ACHN (cell line): ENCODE measurements at regions not wholly inside any gene's neighbourhood (a gene's known extent, or its start where the extent isn't known, plus 50 kb on each side); places are given as distances from the start of the nearest gene placed in this dataset.

Experiments
- DNase-seq: peaks from one replicate; pipeline ENCODE4 v3.0.0-alpha.2; 2015
- in situ Hi-C: cut with HindIII; loops from 2 replicates; pipeline ENCODE4 v1.10.0; 2017; ENCODE audit warnings: low sequenced_read_pairs, low pct_ligation_motif_present, low pct_unique_long_range_greater_than_20kb

- in situ Hi-C loops, result no loop called here
- DNase-seq, result no peak
These were observed 558.8 kb upstream of the KLHL1 start for GRCh38 chr13:70666883-70667556.

- in situ Hi-C loops, result no loop called here
- DNase-seq, result no peak
These were observed 554.1 kb upstream of the KLHL1 start for GRCh38 chr13:70662231-70662940.

- no peak for DNase-seq
- in situ Hi-C loops, result no loop called here
These were observed 535.8 kb upstream of the KLHL1 start for GRCh38 chr13:70644052-70644451.

- no peak for DNase-seq
- in situ Hi-C loops, result no loop called here
These were observed 526.6 kb upstream of the KLHL1 start for GRCh38 chr13:70634893-70635292.

- DNase-seq, result no peak
- in situ Hi-C loops, result no loop called here
These were observed 522.0 kb upstream of the KLHL1 start for GRCh38 chr13:70630247-70630646.

- peak; percentile 9 for DNase-seq
- in situ Hi-C loops, result no loop called here
These were observed 515.0 kb upstream of the KLHL1 start for GRCh38 chr13:70623239-70623638.

- in situ Hi-C loops, result no loop called here
- DNase-seq, result no peak
These were observed 514.5 kb upstream of the KLHL1 start for GRCh38 chr13:70622796-70623195.

GRCh38 chr13:70619936-70620335 is 511.7 kb upstream of the KLHL1 start:
- DNase-seq, result no peak
- in situ Hi-C loops, result no loop called here

- no peak for DNase-seq
- in situ Hi-C loops, result no loop called here
These were observed 508.6 kb upstream of the KLHL1 start for GRCh38 chr13:70616847-70617246.

GRCh38 chr13:70613295-70613694 is 505.0 kb upstream of the KLHL1 start:
- in situ Hi-C loops, result no loop called here
- DNase-seq, result no peak

GRCh38 chr13:70612881-70613280 is 504.6 kb upstream of the KLHL1 start:
- no peak for DNase-seq
- in situ Hi-C loops, result no loop called here

GRCh38 chr13:70604448-70604847 is 496.2 kb upstream of the KLHL1 start:
- no peak for DNase-seq
- in situ Hi-C loops, result no loop called here

GRCh38 chr13:70593716-70594115 is 485.5 kb upstream of the KLHL1 start:
- in situ Hi-C loops, result no loop called here
- DNase-seq, result no peak

GRCh38 chr13:70585109-70585508 is 476.9 kb upstream of the KLHL1 start:
- DNase-seq, result no peak
- in situ Hi-C loops, result no loop called here

GRCh38 chr13:70580825-70581224 is 472.6 kb upstream of the KLHL1 start:
- in situ Hi-C loops, result no loop called here
- DNase-seq, result no peak

GRCh38 chr13:70579941-70580340 is 471.7 kb upstream of the KLHL1 start:
- in situ Hi-C loops, result no loop called here
- DNase-seq, result no peak

- no peak for DNase-seq
- in situ Hi-C loops, result no loop called here
These were observed 463.0 kb upstream of the KLHL1 start for GRCh38 chr13:70571221-70571620.

- peak; percentile 50 for DNase-seq
These were observed 460.3 kb upstream of the KLHL1 start for GRCh38 chr13:70568571-70568970.

GRCh38 chr13:70544706-70545105 is 436.5 kb upstream of the KLHL1 start:
- in situ Hi-C loops, result no loop called here
- DNase-seq, result no peak

More at GRCh38 chr13:70568571-70568970, 460.3 kb upstream of the KLHL1 start:
- in situ Hi-C loops, result no loop called here

- in situ Hi-C loops, result no loop called here
- DNase-seq, result no peak
These were observed 433.2 kb upstream of the KLHL1 start for GRCh38 chr13:70541451-70541850.
